Lung (tissue), 11 donors: ENCODE measurements at regions not wholly inside any gene's neighbourhood (a gene's known extent, or its start where the extent isn't known, plus 50 kb on each side); places are given as distances from the start of the nearest gene placed in this dataset.

ENCODE experiments used
- ATAC-seq: fragments of 200-7000 bp; cut with Tn5 transposase; one replicate; pipeline ENCODE4 v1.9.1; 2020; ENCODE audit warnings: moderate number of reproducible peaks; ENCODE audit not compliant: insufficient read depth, low FRiP score
- DNase-seq, 3 donors: peaks; one replicate each; pipeline ENCODE4 v3.0.0-alpha.2; 2013 to 2017
- H3K27ac ChIP-seq, 2 donors: one replicate each; pipeline ENCODE4 v1.5.1; 2013; ENCODE audit warnings: mild to moderate bottlenecking in 2 of 2, moderate library complexity in 2 of 2, control low read depth in 1 of 2, inconsistent platforms in 1 of 2, low read depth in 1 of 2, low read length in 1 of 2
- H3K27me3 ChIP-seq, 3 donors: one replicate each; pipeline ENCODE4 v1.5.1; 2013; ENCODE audit warnings: low read length in 2 of 3; ENCODE audit not compliant: control insufficient read depth in 3 of 3, insufficient read depth in 3 of 3
- H3K36me3 ChIP-seq, 4 donors: one replicate each; pipeline ENCODE4 v1.5.1; 2013; ENCODE audit warnings: low read length in 4 of 4, mild to moderate bottlenecking in 1 of 4, moderate library complexity in 1 of 4; ENCODE audit not compliant: control insufficient read depth in 4 of 4, insufficient read depth in 4 of 4
- H3K4me1 ChIP-seq, 5 donors: one replicate each; pipeline ENCODE4 v1.5.1; 2013; ENCODE audit warnings: low read length in 5 of 5, mild to moderate bottlenecking in 2 of 5, moderate library complexity in 1 of 5; ENCODE audit not compliant: control insufficient read depth in 5 of 5, insufficient read depth in 5 of 5
- H3K4me3 ChIP-seq: one replicate; pipeline ENCODE4 v1.5.1; 2013; ENCODE audit warnings: mild to moderate bottlenecking, control low read depth, moderate library complexity
- H3K9ac ChIP-seq, 2 donors: one replicate each; pipeline ENCODE4 v1.5.1; 2013; ENCODE audit warnings: low read length in 2 of 2, control low read depth in 1 of 2; ENCODE audit not compliant: insufficient read depth in 1 of 2
- H3K9me3 ChIP-seq, 4 donors: one replicate each; pipeline ENCODE4 v1.5.1; 2013; ENCODE audit warnings: low read length in 3 of 4, mild to moderate bottlenecking in 1 of 4, moderate library complexity in 1 of 4; ENCODE audit not compliant: control insufficient read depth in 4 of 4, insufficient read depth in 3 of 4
- WGBS, 2 donors: extraction: QIAGEN DNeasy Blood & Tissue Kit; methylation state at CpG; one replicate each; pipeline ENCODE4 v1.1.7; 2013; 5-methylcytosine and 5-hydroxymethylcytosine counted together
- TF ChIP-seq, protein P1 (sequence below): IDR thresholded peaks from 2 replicates; pipeline ENCODE4 v1.5.1; 2012; ENCODE audit warnings: mild to moderate bottlenecking; ENCODE audit errors: control extremely low read depth, extremely low read depth
- donor health status: control.
- donor health status: control.
- donor health status: Bipolar disorder and iron deficiency.
- donor health status: healthy.
- donor health status: DM: yes; HTN: yes; CAD: no.

DNA sequence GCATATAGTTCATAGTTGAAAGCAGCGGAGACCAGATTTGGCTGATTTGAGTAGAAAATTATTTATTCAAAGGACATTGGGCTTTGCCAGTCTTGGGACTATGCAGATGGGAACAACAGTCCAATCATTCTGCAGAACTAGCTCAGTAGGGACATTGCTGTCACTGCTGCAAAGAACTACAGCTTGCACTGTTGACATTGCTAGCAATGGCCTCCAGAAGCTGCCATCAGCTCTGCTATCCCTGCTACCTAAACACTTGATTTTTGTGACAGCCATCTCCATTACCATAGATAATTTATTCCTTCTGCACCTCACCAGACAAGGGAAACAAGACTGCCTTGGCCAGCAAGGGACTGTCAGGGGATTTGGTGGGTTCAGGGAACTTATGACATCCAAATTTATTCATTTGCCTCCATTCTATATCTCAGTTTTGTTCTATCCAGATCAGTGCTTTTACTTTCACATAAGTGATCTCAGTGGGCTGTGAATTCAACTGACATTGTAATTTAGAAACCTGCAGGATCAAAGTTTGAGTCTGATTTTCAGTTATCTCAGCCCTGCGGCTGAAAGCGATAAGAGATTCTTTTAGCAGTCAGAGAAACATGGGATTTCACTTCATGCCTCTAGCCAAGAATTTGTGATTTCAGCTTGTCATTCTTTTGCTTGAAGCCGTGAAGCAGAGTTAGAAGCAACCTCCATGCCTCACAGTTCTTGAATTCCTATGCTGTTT is 136.7 kb upstream of the FBXO33 start:
- WGBS, 2 donors = 54 to 74% methylated on average over 4 of the region's 4 CpGs
- no peak overlapping the region for H3K9ac ChIP-seq
- no peak overlapping the region for H3K4me3 ChIP-seq
- DNase-seq (no peak), ATAC-seq (no peak)
- no peaks in the 10 kb centered on the region for H3K36me3 ChIP-seq
- no peak overlapping the region for H3K27ac ChIP-seq
- no peaks in the 10 kb centered on the region for H3K27me3 ChIP-seq
- H3K4me1 ChIP-seq = no peaks in the 10 kb centered on the region
- TF ChIP-seq, protein P1, sequence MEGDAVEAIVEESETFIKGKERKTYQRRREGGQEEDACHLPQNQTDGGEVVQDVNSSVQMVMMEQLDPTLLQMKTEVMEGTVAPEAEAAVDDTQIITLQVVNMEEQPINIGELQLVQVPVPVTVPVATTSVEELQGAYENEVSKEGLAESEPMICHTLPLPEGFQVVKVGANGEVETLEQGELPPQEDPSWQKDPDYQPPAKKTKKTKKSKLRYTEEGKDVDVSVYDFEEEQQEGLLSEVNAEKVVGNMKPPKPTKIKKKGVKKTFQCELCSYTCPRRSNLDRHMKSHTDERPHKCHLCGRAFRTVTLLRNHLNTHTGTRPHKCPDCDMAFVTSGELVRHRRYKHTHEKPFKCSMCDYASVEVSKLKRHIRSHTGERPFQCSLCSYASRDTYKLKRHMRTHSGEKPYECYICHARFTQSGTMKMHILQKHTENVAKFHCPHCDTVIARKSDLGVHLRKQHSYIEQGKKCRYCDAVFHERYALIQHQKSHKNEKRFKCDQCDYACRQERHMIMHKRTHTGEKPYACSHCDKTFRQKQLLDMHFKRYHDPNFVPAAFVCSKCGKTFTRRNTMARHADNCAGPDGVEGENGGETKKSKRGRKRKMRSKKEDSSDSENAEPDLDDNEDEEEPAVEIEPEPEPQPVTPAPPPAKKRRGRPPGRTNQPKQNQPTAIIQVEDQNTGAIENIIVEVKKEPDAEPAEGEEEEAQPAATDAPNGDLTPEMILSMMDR = no peak
- no peaks in the 10 kb centered on the region for H3K9me3 ChIP-seq

DNA sequence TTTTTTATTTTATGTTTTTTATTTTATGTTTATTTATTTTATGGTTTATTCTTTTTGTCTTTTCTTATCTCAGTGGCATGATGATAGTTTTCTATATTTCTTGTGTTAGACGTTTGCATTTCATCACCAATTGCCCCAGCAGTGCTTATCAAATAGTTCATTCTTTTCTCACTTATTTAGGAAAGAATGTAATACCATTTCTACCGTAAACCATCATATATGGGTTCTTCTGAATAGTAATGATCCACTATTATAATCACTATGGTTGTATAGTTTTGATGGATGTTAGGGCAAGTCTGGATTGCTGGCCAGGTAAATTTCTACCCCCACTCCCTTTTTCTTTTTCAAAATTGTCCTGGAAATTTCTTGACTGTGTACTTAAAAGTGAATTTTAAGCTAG is 134.6 kb upstream of the FBXO33 start:
- no peak overlapping the region for H3K9ac ChIP-seq
- no peaks in the 10 kb centered on the region for H3K27me3 ChIP-seq
- WGBS, 2 donors = 77 to 80% methylated on average over 2 of the region's 2 CpGs
- no peak overlapping the region for H3K4me3 ChIP-seq
- H3K36me3 ChIP-seq = no peaks in the 10 kb centered on the region
- H3K27ac ChIP-seq = no peak overlapping the region
- DNase-seq = no peak
- peaks cover 0 to 3% (median 0%) of the 10 kb centered on the region in 4 donors for H3K9me3 ChIP-seq
- H3K4me1 ChIP-seq = no peaks in the 10 kb centered on the region
- no peak for ATAC-seq
- TF ChIP-seq, protein P1 = no peak

DNA sequence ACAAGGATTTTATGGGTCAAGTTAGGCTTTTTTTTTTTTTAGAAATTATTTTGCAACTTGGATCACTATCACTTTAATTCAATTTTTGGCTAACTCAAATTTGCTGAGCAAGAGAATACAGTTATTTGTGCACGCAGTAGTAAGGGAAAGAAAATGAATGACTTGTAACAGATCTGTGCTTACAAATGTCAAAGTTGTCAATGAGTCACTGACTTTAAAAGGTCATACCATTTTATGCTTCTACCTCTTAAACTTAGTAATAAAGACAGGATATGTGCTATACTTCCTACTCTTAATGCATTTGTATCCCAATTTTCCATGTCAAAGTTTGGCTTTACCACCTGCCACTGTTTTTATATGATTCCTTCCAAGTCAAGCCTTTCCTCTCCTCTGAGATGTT is 131.1 kb upstream of the FBXO33 start:
- ATAC-seq = no peak
- Histone ChIP-seq H3K27me3 (no peaks in the 10 kb centered on the region), H3K9ac (no peak overlapping the region), H3K27ac (no peak overlapping the region), H3K9me3 (peaks cover 0 to 5% (median 1%) of the 10 kb centered on the region in 4 donors), H3K4me3 (no peak overlapping the region), H3K4me1 (no peaks in the 10 kb centered on the region), H3K36me3 (no peaks in the 10 kb centered on the region)
- TF ChIP-seq, protein P1 = no peak
- no peak for DNase-seq
- WGBS, 2 donors = 75 to 92% methylated on average over 1 of the region's 1 CpG

DNA sequence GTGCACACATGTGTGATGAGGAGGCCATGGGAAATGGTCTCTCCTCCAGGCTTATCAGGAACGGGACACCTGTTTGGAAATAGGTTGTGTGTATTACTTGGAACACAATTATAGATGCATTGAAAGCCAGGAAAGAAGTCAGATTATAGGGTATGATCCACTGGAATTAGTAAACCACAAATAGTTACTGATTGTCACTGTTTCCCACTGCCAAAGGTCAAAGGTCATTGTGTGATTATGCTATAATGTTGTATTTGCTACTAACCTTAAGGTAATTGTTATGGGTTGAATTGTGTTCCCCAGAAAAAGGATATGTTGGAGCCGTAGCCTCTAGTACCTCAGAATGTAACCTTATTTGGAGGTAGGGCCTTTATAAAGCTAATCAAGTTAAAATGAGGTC is 129.9 kb upstream of the FBXO33 start:
- no peak overlapping the region for H3K9ac ChIP-seq
- DNase-seq = no peak
- H3K4me1 ChIP-seq = no peaks in the 10 kb centered on the region
- no peak overlapping the region for H3K27ac ChIP-seq
- peaks cover 0 to 7% (median 1%) of the 10 kb centered on the region in 4 donors for H3K9me3 ChIP-seq
- H3K4me3 ChIP-seq = no peak overlapping the region
- no peaks in the 10 kb centered on the region for H3K36me3 ChIP-seq
- TF ChIP-seq, protein P1 = no peak
- ATAC-seq = no peak
- no peaks in the 10 kb centered on the region for H3K27me3 ChIP-seq
- WGBS, 2 donors = 91 to 94% methylated on average over 2 of the region's 2 CpGs
